HCT116 (cell line): ENCODE measurements at regions not wholly inside any gene's neighbourhood (a gene's known extent, or its start where the extent isn't known, plus 50 kb on each side); places are given as distances from the start of the nearest gene placed in this dataset.

Experiments used
- ATAC-seq: fragments of 200-7000 bp; cut with Tn5 transposase; 2 replicates; pipeline ENCODE4 v1.9.1; 2020; ENCODE audit warnings: mild to moderate bottlenecking, moderate library complexity
- BruUV-seq: library from RNA; stranded (reverse); fragments of 400-500 nt; replicated peaks from 2 replicates; lab custom pipeline; 2021; lab: Mats Ljungman, UMichigan
- CTCF ChIA-PET: fragments of 300-600 bp; sonication (Branson Sonifier 250); formaldehyde crosslinking; loops from one replicate; lab custom pipeline; 2021; ENCODE audit warnings: antibody characterized with exemption; lab: Charles Lee
- POLR2A ChIA-PET: fragments of 300-600, 350-600 bp; sonication (Branson Sonifier 250); formaldehyde crosslinking; loops from one replicate; lab custom pipeline; 2021; ENCODE audit warnings: antibody characterized with exemption; lab: Charles Lee
- RAD21 ChIA-PET, 2 experiments: fragments of 300-600 bp; sonication (Branson Sonifier 250); formaldehyde crosslinking; loops; one replicate each; lab custom pipeline; 2023; ENCODE audit warnings: low total read pairs in 2 of 2; ENCODE audit not compliant: uncharacterized antibody in 2 of 2, unreplicated experiment in 2 of 2, low non-redundant PET in 1 of 2; lab: Charles Lee
- DNase-seq: peaks from one replicate; pipeline ENCODE4 v3.0.0-alpha.2; 2010; ENCODE audit warnings: low read depth, low spot score
- H2AFZ ChIP-seq: fragments of 200-600 bp; shearing (Covaris generic), sonication (generic); 2 replicates; pipeline ENCODE4 v1.6.1; 2017; ENCODE audit warnings: low read depth, mixed run types, mixed read lengths, antibody characterized with exemption, low read length; ENCODE audit not compliant: poor library complexity, severe bottlenecking
- H3K27ac ChIP-seq: 2 replicates; pipeline ENCODE4 v1.5.1; 2012; ENCODE audit warnings: low read depth, low read length
- H3K27me3 ChIP-seq: fragments of 200-600 bp; sonication (generic); 2 replicates; pipeline ENCODE4 v1.6.1; 2016; ENCODE audit warnings: mixed run types, low read length, mixed read lengths; ENCODE audit not compliant: insufficient read depth
- H3K36me3 ChIP-seq, 2 experiments: fragments of 200-500 bp in 1 of 2; fragments of 200-600 bp in 1 of 2; sonication (Bioruptor generic) in 1 of 2; sonication (generic) in 1 of 2; 2 replicates each; pipeline versions ENCODE4 v1.5.1 to v1.6.1; 2014 to 2016; ENCODE audit warnings: low read length in 2 of 2, inconsistent platforms in 1 of 2, mixed read lengths in 1 of 2, mixed run types in 1 of 2; ENCODE audit not compliant: insufficient read depth in 2 of 2, control insufficient read depth in 1 of 2
- H3K4me1 ChIP-seq, 2 experiments: fragments of 200-600 bp in 1 of 2; sonication (generic) in 1 of 2; 2 replicates each; pipeline versions ENCODE4 v1.5.1 to v1.6.1; 2012 to 2017; ENCODE audit warnings: low read length in 2 of 2, inconsistent platforms in 1 of 2, mild to moderate bottlenecking in 1 of 2, mixed read lengths in 1 of 2, mixed run types in 1 of 2, moderate library complexity in 1 of 2; ENCODE audit not compliant: insufficient read depth in 2 of 2, control insufficient read depth in 1 of 2
- H3K4me2 ChIP-seq: fragments of 200-600 bp; sonication (generic); 2 replicates; pipeline ENCODE4 v1.6.1; 2017; ENCODE audit warnings: mixed run types, low read length, mixed read lengths
- H3K4me3 ChIP-seq, 2 experiments: fragments of 200-600 bp in 1 of 2; sonication (generic) in 1 of 2; replicated peaks in 1 of 2; 2 replicates each; pipeline ENCODE4 v1.5.1; 2011 to 2016; ENCODE audit warnings: low read length in 2 of 2, control low read depth in 1 of 2, low read depth in 1 of 2, mild to moderate bottlenecking in 1 of 2, mixed read lengths in 1 of 2, mixed run types in 1 of 2
- H3K79me2 ChIP-seq: fragments of 200-600 bp; sonication (generic); 2 replicates; pipeline ENCODE4 v1.6.1; 2017; ENCODE audit warnings: mild to moderate bottlenecking, mixed run types, low read length, moderate library complexity, mixed read lengths; ENCODE audit not compliant: insufficient read depth
- H3K9ac ChIP-seq: fragments of 200-600 bp; sonication (generic); 2 replicates; pipeline ENCODE4 v1.6.1; 2016; ENCODE audit warnings: low read length, mixed read lengths
- H3K9me2 ChIP-seq: fragments of 200-600 bp; sonication (generic), shearing (Covaris generic); 2 replicates; pipeline ENCODE4 v1.6.1; 2017; ENCODE audit warnings: mixed run types, mild to moderate bottlenecking, moderate library complexity; ENCODE audit not compliant: insufficient read depth
- H3K9me3 ChIP-seq, 2 experiments: fragments of 200-500 bp in 1 of 2; fragments of 200-600 bp in 1 of 2; sonication (Bioruptor generic) in 1 of 2; sonication (generic) in 1 of 2; 2 replicates each; pipeline ENCODE4 v1.6.1; 2014 to 2017; ENCODE audit warnings: low read length in 2 of 2, mixed read lengths in 2 of 2, inconsistent platforms in 1 of 2, low read depth in 1 of 2, mild to moderate bottlenecking in 1 of 2, mixed run types in 1 of 2, moderate library complexity in 1 of 2; ENCODE audit not compliant: control insufficient read depth in 1 of 2, insufficient read depth in 1 of 2
- H4K20me1 ChIP-seq: fragments of 200-600 bp; sonication (generic), shearing (Covaris generic); 2 replicates; pipeline ENCODE4 v1.6.1; 2017; ENCODE audit warnings: mixed run types, mild to moderate bottlenecking, moderate library complexity; ENCODE audit not compliant: insufficient read depth
- CBX3 ChIP-seq: IDR thresholded peaks from 2 replicates; pipeline ENCODE4 v1.6.1; 2012; ENCODE audit warnings: low read depth
- EGR1 ChIP-seq: IDR thresholded peaks from 2 replicates; pipeline ENCODE4 v1.6.1; 2012; ENCODE audit warnings: low read depth
- SRF ChIP-seq: IDR thresholded peaks from 2 replicates; pipeline ENCODE4 v1.6.1; 2012; ENCODE audit warnings: low read depth
- TCF7L2 ChIP-seq: IDR thresholded peaks from 2 replicates; pipeline ENCODE4 v1.7.0; 2011; ENCODE audit warnings: borderline replicate concordance, inconsistent platforms; ENCODE audit not compliant: insufficient read depth, insufficient read length; ENCODE audit errors: extremely low read depth
- ZNF274 ChIP-seq: fragments of 200-500 bp; sonication (Bioruptor generic); IDR thresholded peaks from 2 replicates; pipeline ENCODE4 v1.6.1; 2014; ENCODE audit warnings: mild to moderate bottlenecking, low read depth, low read length, inconsistent platforms
- intact Hi-C: fragments of 100-400 bp; cut with micrococcal nuclease; formaldehyde crosslinking; loops from 2 replicates; pipeline ENCODE4 v1.10.0; 2022
- TF ChIP-seq, protein P1 (sequence below): IDR thresholded peaks from 2 replicates; pipeline ENCODE4 v1.6.1; 2012
- TF ChIP-seq, protein P2 (sequence below): IDR thresholded peaks from 2 replicates; pipeline ENCODE4 v1.6.1; 2011; ENCODE audit warnings: mild to moderate bottlenecking, low read length, moderate library complexity; ENCODE audit not compliant: insufficient replicate concordance; ENCODE audit errors: extremely low read depth

DNA sequence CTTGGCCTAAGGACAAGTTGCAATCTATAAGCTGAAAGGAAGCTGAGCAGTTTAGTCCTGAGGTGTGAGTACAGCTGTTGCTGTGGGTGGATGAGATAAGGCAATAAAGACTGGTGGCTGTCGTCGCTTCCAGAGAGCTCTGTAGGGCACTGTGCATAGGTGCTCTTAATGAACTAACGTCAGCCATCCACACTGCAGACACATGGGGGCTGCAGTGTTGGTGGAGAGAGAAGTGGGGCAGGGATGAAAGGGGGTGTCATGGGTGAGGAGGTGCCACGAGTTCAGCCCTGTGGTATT, 139.9 kb upstream of the IRX3 start:
- no peaks in the 10 kb centered on the region for H3K9me3 ChIP-seq
- H2AFZ ChIP-seq: no peak overlapping the region
- TF ChIP-seq CBX3 (no peak), SRF (no peak), EGR1 (no peak), ZNF274 (no peak), TCF7L2 (no peak)
- TF ChIP-seq, protein P1, sequence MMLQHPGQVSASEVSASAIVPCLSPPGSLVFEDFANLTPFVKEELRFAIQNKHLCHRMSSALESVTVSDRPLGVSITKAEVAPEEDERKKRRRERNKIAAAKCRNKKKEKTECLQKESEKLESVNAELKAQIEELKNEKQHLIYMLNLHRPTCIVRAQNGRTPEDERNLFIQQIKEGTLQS: no peak
- TF ChIP-seq, protein P2, sequence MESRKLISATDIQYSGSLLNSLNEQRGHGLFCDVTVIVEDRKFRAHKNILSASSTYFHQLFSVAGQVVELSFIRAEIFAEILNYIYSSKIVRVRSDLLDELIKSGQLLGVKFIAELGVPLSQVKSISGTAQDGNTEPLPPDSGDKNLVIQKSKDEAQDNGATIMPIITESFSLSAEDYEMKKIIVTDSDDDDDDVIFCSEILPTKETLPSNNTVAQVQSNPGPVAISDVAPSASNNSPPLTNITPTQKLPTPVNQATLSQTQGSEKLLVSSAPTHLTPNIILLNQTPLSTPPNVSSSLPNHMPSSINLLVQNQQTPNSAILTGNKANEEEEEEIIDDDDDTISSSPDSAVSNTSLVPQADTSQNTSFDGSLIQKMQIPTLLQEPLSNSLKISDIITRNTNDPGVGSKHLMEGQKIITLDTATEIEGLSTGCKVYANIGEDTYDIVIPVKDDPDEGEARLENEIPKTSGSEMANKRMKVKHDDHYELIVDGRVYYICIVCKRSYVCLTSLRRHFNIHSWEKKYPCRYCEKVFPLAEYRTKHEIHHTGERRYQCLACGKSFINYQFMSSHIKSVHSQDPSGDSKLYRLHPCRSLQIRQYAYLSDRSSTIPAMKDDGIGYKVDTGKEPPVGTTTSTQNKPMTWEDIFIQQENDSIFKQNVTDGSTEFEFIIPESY: no peak
- no peaks in the 10 kb centered on the region for H3K9me2 ChIP-seq
- H3K4me1 ChIP-seq: peaks cover 3 to 13% of the 10 kb centered on the region in 2 experiments; a peak in 3 of 4 replicates
- intact Hi-C loops: no loop called here
- CTCF ChIA-PET: no interaction called here
- DNase-seq (no peak), ATAC-seq (no peak)
- H3K36me3 ChIP-seq: no peaks in the 10 kb centered on the region
- POLR2A ChIA-PET: no interaction called here
- no peaks in the 10 kb centered on the region for H4K20me1 ChIP-seq
- BruUV-seq: no TSS peak
- H3K27me3 ChIP-seq: peaks cover 40% of the 10 kb centered on the region
- no peaks in the 10 kb centered on the region for H3K79me2 ChIP-seq
- H3K27ac ChIP-seq: no peak overlapping the region
- no peak overlapping the region for H3K9ac ChIP-seq
- no peak overlapping the region for H3K4me3 ChIP-seq
- RAD21 ChIA-PET: no interaction called here
- no peak overlapping the region for H3K4me2 ChIP-seq
